GM23248 (cell line): ENCODE measurements at regions not wholly inside any gene's neighbourhood (a gene's known extent, or its start where the extent isn't known, plus 50 kb on each side); places are given as distances from the start of the nearest gene placed in this dataset.

Experiments
- EZH2 ChIP-seq: fragments of 200-600 bp; sonication (generic); IDR thresholded peaks from 2 replicates; pipeline ENCODE4 v1.6.1; 2018; ENCODE audit warnings: antibody characterized with exemption, mild to moderate bottlenecking; ENCODE audit not compliant: insufficient read depth, poor library complexity, severe bottlenecking
- EZH2phosphoT487 ChIP-seq: fragments of 200-600 bp; sonication (generic); IDR thresholded peaks from 2 replicates; pipeline ENCODE4 v1.6.1; 2018; ENCODE audit warnings: antibody characterized with exemption, moderate library complexity, mild to moderate bottlenecking, low read depth; ENCODE audit not compliant: insufficient read depth

GRCh38 chr20:48493966-48494365, 333.8 kb downstream of the PREX1 start:
- TF ChIP-seq EZH2phosphoT487 (no peak), EZH2 (no peak)
